Neuronal stem cell (in vitro differentiated cells): ENCODE measurements at regions not wholly inside any gene's neighbourhood (a gene's known extent, or its start where the extent isn't known, plus 50 kb on each side); places are given as distances from the start of the nearest gene placed in this dataset.

Source experiments
- DNase-seq: peaks from one replicate; pipeline ENCODE4 v3.0.0-alpha.2; 2013; ENCODE audit warnings: low spot score
- H2AFZ ChIP-seq: one replicate; pipeline ENCODE4 v1.6.1; 2013; ENCODE audit warnings: mild to moderate bottlenecking, low read length, inconsistent platforms
- H2AK5ac ChIP-seq: 2 replicates; pipeline ENCODE4 v1.6.1; 2013; ENCODE audit warnings: low read depth, mild to moderate bottlenecking, inconsistent platforms, low read length, moderate library complexity, mixed read lengths
- H2BK120ac ChIP-seq: 2 replicates; pipeline ENCODE4 v1.6.1; 2013; ENCODE audit warnings: low read depth, mild to moderate bottlenecking, inconsistent platforms, low read length, moderate library complexity, mixed read lengths
- H2BK12ac ChIP-seq: one replicate; pipeline ENCODE4 v1.6.1; 2013; ENCODE audit warnings: low read length, inconsistent platforms
- H2BK15ac ChIP-seq: 2 replicates; pipeline ENCODE4 v1.6.1; 2013; ENCODE audit warnings: mild to moderate bottlenecking, low read length, inconsistent platforms, mixed read lengths
- H2BK5ac ChIP-seq: one replicate; pipeline ENCODE4 v1.6.1; 2013; ENCODE audit warnings: inconsistent platforms, mild to moderate bottlenecking, low read length, moderate library complexity
- H3K14ac ChIP-seq: one replicate; pipeline ENCODE4 v1.6.1; 2013; ENCODE audit warnings: low read length, inconsistent platforms
- H3K18ac ChIP-seq: 2 replicates; pipeline ENCODE4 v1.6.1; 2013; ENCODE audit warnings: low read length, inconsistent platforms
- H3K23ac ChIP-seq: 2 replicates; pipeline ENCODE4 v1.6.1; 2013; ENCODE audit warnings: low read depth, mild to moderate bottlenecking, mixed read lengths, low read length, inconsistent platforms; ENCODE audit not compliant: poor library complexity
- H3K27ac ChIP-seq: replicated peaks from 3 replicates; pipeline ENCODE4 v1.5.1; 2013; ENCODE audit warnings: low read length, inconsistent platforms
- H3K27me3 ChIP-seq, 3 experiments: 2 replicates each; pipeline ENCODE4 v1.6.1; 2013; ENCODE audit warnings: low read length in 3 of 3, mild to moderate bottlenecking in 2 of 3, inconsistent platforms in 1 of 3, low read depth in 1 of 3, mixed read lengths in 1 of 3, moderate library complexity in 1 of 3; ENCODE audit not compliant: control insufficient read depth in 3 of 3, insufficient read depth in 3 of 3
- H3K36me3 ChIP-seq, 2 donors: replicated peaks in 1 of 2; 2 replicates each; pipeline ENCODE4 v1.6.1; 2013; ENCODE audit warnings: low read length in 2 of 2; ENCODE audit not compliant: control insufficient read depth in 2 of 2, insufficient read depth in 2 of 2
- H3K4ac ChIP-seq: 2 replicates; pipeline ENCODE4 v1.6.1; 2013; ENCODE audit warnings: inconsistent platforms, mild to moderate bottlenecking, low read length, moderate library complexity
- H3K4me1 ChIP-seq, 2 donors: 1 replicate in 1 of 2; 2 replicates in 1 of 2; pipeline ENCODE4 v1.6.1; 2013; ENCODE audit warnings: low read length in 2 of 2, low read depth in 1 of 2; ENCODE audit not compliant: control insufficient read depth in 2 of 2, insufficient read depth in 1 of 2
- H3K4me2 ChIP-seq: one replicate; pipeline ENCODE4 v1.6.1; 2013; ENCODE audit warnings: mild to moderate bottlenecking, low read length, inconsistent platforms; ENCODE audit not compliant: insufficient read depth, poor library complexity, severe bottlenecking
- H3K4me3 ChIP-seq, 2 donors: 2 replicates each; pipeline ENCODE4 v1.5.1; 2013; ENCODE audit warnings: low read length in 2 of 2, mild to moderate bottlenecking in 2 of 2, inconsistent platforms in 1 of 2, moderate library complexity in 1 of 2
- H3K79me1 ChIP-seq: one replicate; pipeline ENCODE4 v1.6.1; 2013; ENCODE audit warnings: low read depth, mild to moderate bottlenecking, inconsistent platforms, low read length, moderate library complexity
- H3K9ac ChIP-seq: one replicate; pipeline ENCODE4 v1.6.1; 2013; ENCODE audit warnings: mild to moderate bottlenecking, low read depth, low read length, inconsistent platforms; ENCODE audit not compliant: poor library complexity
- H3K9me3 ChIP-seq, 2 donors: replicated peaks in 1 of 2; 2 replicates each; pipeline versions ENCODE3 to v1.6.1; 2013; ENCODE audit warnings: low read length in 2 of 2, mild to moderate bottlenecking in 2 of 2, inconsistent platforms in 1 of 2, low read depth in 1 of 2, mixed read lengths in 1 of 2, moderate library complexity in 1 of 2; ENCODE audit not compliant: control insufficient read depth in 2 of 2, insufficient read depth in 1 of 2
- H4K8ac ChIP-seq: one replicate; pipeline ENCODE4 v1.6.1; 2013; ENCODE audit warnings: low read depth, mild to moderate bottlenecking, inconsistent platforms, low read length, moderate library complexity
- H4K91ac ChIP-seq: one replicate; pipeline ENCODE4 v1.6.1; 2013; ENCODE audit warnings: low read length, low read depth, mild to moderate bottlenecking, inconsistent platforms; ENCODE audit not compliant: poor library complexity
- WGBS, 2 donors: extraction: QIAGEN DNeasy Blood & Tissue Kit; methylation state at CpG; one replicate each; pipeline ENCODE4 v1.1.7; 2013; ENCODE audit warnings: missing lambda C conversion rate in 2 of 2, mixed read lengths in 1 of 2; ENCODE audit not compliant: insufficient read length in 2 of 2, insufficient replicate concordance in 1 of 2; ENCODE audit errors: extremely low coverage in 2 of 2; 5-methylcytosine and 5-hydroxymethylcytosine counted together

- H3K4me1 ChIP-seq: no peaks in the 10 kb centered on the region
- H3K79me1 ChIP-seq: no peaks in the 10 kb centered on the region
- H3K4me3 ChIP-seq: no peak overlapping the region
- H3K36me3 ChIP-seq: no peaks in the 10 kb centered on the region
- H2BK5ac ChIP-seq: no peak overlapping the region
- no peak overlapping the region for H2BK15ac ChIP-seq
- no peak overlapping the region for H3K9ac ChIP-seq
- H2BK120ac ChIP-seq: no peak overlapping the region
- DNase-seq: no peak
- no peaks in the 10 kb centered on the region for H3K9me3 ChIP-seq
- H2AK5ac ChIP-seq: no peak overlapping the region
- H3K27ac ChIP-seq: no peak overlapping the region
- H2BK12ac ChIP-seq: no peak overlapping the region
- no peak overlapping the region for H3K14ac ChIP-seq
- H3K23ac ChIP-seq: no peak overlapping the region
- no peak overlapping the region for H4K8ac ChIP-seq
- H3K18ac ChIP-seq: no peak overlapping the region
- no peak overlapping the region for H4K91ac ChIP-seq
- H3K27me3 ChIP-seq: no peaks in the 10 kb centered on the region
- no peak overlapping the region for H3K4ac ChIP-seq
- no CpG with 5 or more reads among the region's 1 CpG for WGBS, 2 donors
- H3K4me2 ChIP-seq: no peak overlapping the region
- no peak overlapping the region for H2AFZ ChIP-seq
Observed at GRCh38 chr2:143975216-143975615, 544.7 kb downstream of the ZEB2 start.

GRCh38 chr2:143974262-143974661 lies 545.7 kb downstream of the ZEB2 start:
- Histone ChIP-seq H2BK12ac (no peak overlapping the region), H4K91ac (no peak overlapping the region), H2BK15ac (no peak overlapping the region), H3K27ac (no peak overlapping the region), H3K14ac (no peak overlapping the region), H3K4me3 (no peak overlapping the region), H2BK120ac (no peak overlapping the region), H2AFZ (no peak overlapping the region), H3K23ac (no peak overlapping the region), H3K9ac (no peak overlapping the region), H3K18ac (no peak overlapping the region), H2AK5ac (no peak overlapping the region), H3K4ac (no peak overlapping the region), H3K4me2 (no peak overlapping the region), H3K79me1 (no peaks in the 10 kb centered on the region), H3K36me3 (no peaks in the 10 kb centered on the region), H3K4me1 (no peaks in the 10 kb centered on the region), H2BK5ac (no peak overlapping the region), H3K9me3 (no peaks in the 10 kb centered on the region), H3K27me3 (no peaks in the 10 kb centered on the region), H4K8ac (no peak overlapping the region)
- WGBS, 2 donors: no CpG with 5 or more reads among the region's 1 CpG
- DNase-seq: no peak

- Histone ChIP-seq H4K8ac (no peak overlapping the region), H4K91ac (no peak overlapping the region), H2AK5ac (no peak overlapping the region), H2BK5ac (no peak overlapping the region), H3K4me2 (no peak overlapping the region), H2AFZ (no peak overlapping the region), H2BK12ac (no peak overlapping the region), H2BK120ac (no peak overlapping the region), H3K36me3 (no peaks in the 10 kb centered on the region), H3K18ac (no peak overlapping the region), H3K27ac (no peak overlapping the region), H3K4me3 (no peak overlapping the region), H3K27me3 (no peaks in the 10 kb centered on the region), H3K14ac (no peak overlapping the region), H3K9me3 (no peaks in the 10 kb centered on the region), H3K4ac (no peak overlapping the region), H2BK15ac (no peak overlapping the region), H3K23ac (no peak overlapping the region), H3K79me1 (no peaks in the 10 kb centered on the region), H3K4me1 (no peaks in the 10 kb centered on the region), H3K9ac (no peak overlapping the region)
- DNase-seq: no peak
- no CpG with 5 or more reads among the region's 2 CpGs for WGBS, 2 donors
Observed at GRCh38 chr2:143968860-143969259, 551.1 kb downstream of the ZEB2 start.

- Histone ChIP-seq H3K36me3 (no peaks in the 10 kb centered on the region), H3K9me3 (no peaks in the 10 kb centered on the region), H2AK5ac (no peak overlapping the region), H2BK12ac (no peak overlapping the region), H2BK5ac (no peak overlapping the region), H3K27me3 (no peaks in the 10 kb centered on the region), H2AFZ (no peak overlapping the region), H3K79me1 (no peaks in the 10 kb centered on the region), H4K8ac (no peak overlapping the region), H3K4me2 (no peak overlapping the region), H3K4me3 (no peak overlapping the region), H3K18ac (no peak overlapping the region), H3K14ac (no peak overlapping the region), H3K27ac (no peak overlapping the region), H3K4me1 (no peaks in the 10 kb centered on the region), H3K23ac (no peak overlapping the region), H3K4ac (no peak overlapping the region), H2BK15ac (no peak overlapping the region), H2BK120ac (no peak overlapping the region), H3K9ac (no peak overlapping the region), H4K91ac (no peak overlapping the region)
- no CpG with 5 or more reads among the region's 4 CpGs for WGBS, 2 donors
- no peak for DNase-seq
Observed at GRCh38 chr2:143968360-143968759, 551.6 kb downstream of the ZEB2 start.
